NCI-H128 (cell line): ENCODE measurements at regions not wholly inside any gene's neighbourhood (a gene's known extent, or its start where the extent isn't known, plus 50 kb on each side); places are given as distances from the start of the nearest gene placed in this dataset.
"Not testable (repeated sequence)": the region's sequence is repeated elsewhere in the genome, so short reads cannot be mapped to it uniquely, and the experiment has no call there.

Experiments
- DNase-seq: peaks from one replicate; lab custom pipeline; 2025; ENCODE audit not compliant: unreplicated experiment; lab: John Stamatoyannopoulos, UW

DNA sequence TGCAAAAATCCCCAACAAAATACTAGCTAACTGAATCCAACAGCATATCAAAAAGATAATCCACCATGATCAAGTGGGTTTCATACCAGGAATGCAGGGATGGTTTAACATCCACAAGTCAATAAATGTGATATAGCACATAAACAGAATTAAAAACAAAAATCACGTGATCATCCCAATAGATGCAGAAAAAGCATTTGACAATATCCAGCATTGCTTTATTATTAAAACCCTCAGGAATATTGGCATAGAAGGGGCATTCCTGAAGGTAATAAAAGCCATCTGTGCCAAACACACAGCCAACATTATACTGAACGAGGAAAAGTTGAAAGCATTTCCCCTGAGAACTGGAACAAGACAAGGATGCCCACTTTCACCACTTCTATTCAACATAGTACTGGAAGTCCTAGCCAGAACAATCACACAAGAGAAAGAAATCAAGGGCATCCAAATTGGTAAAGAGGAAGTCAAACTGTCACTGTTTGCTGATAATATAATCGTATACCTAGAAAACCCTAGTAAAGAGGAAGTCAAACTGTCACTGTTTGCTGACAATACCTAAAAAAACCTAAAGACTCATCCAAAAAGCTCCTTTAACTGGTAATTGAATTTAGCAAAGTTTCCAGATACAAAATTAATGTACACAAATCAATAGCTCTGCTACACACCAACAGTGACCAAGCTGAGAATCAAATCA is 109.8 kb downstream of the RNASET2 start:
- DNase-seq, result not testable (repeated sequence)

DNA sequence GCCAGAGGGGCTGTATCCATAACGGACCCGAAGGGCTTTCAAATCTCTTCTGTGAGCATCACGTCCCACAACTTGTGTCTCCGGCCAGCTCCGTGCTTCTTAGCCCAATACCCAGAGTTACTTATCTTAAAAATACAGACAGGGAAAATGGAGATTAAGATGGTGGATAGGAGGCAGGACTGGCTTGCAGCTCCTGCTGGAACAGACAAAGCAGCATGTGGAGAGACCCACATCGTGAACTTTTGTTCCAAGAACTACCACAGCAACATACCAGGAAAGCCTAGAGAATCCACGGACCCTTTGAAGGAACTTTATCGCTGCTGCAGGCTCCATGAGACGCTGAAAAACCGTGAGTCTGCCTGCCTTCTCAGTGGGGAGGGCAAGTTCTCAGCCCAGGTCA is 113.7 kb downstream of the RNASET2 start:
- DNase-seq, result no peak

DNA sequence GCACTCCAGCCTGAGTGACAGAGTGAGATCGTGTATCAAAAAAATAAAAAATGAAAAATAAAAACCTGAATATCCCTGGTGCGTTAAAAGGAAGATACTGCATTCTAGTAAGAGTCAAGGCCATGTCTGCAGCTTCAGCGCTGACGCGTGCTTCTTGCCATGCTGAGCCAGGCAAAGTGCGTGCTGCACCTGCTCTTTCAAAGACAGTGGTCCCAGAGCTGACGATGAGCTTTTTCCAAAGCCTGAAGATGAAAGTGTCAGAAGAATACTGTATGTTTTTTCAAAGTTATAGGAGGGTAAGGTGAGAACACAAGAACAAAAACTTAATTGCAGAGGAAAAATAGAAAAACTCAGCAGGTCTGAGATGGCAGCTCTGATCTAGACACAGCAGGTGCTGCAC is 115.1 kb downstream of the RNASET2 start:
- no peak for DNase-seq

DNA sequence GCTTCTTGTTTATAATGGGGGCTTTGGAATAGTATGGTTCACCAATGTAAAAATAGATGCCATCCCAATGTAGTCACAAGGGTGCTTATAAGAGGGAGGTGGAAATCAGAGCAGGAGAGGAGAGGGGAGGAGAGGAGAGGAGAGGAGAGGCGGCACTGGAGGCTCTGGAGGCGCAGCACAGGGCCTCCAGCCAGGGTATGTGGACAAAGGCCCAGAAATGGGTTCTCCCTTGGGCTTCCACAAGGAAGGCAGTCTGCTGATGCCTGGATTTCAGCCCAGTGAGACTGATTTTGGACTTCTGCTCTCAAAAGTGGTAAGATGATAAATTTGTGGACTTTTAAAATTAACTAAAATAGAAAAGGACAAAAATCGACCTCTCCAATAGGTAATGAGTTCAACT is 116.8 kb downstream of the RNASET2 start:
- no peak for DNase-seq

DNA sequence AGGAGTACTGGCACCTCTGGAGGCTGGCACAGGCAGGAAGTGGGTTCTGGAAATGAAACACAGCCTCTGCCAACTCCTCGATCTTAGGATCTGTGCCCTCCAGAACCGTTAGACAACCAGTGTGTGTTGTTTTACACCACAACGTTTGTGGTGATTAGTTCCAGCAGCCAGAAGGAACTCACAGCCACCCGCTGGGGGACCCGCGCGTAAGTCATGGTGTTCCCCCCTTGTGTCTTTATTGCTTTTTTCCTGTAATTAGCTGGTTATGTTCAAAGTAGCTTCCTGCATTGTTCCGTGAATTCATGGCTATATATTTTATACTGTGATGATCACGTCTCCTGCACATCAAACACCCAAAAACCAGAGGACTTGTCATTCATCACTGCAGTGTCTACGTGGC is 117.4 kb downstream of the RNASET2 start:
- DNase-seq, result no peak

GRCh38 chr6:166836785-166837718 is 119.3 kb downstream of the RNASET2 start:
- no peak for DNase-seq

GRCh38 chr6:166834049-166834448 is 122.3 kb downstream of the RNASET2 start:
- DNase-seq, result no peak

DNA sequence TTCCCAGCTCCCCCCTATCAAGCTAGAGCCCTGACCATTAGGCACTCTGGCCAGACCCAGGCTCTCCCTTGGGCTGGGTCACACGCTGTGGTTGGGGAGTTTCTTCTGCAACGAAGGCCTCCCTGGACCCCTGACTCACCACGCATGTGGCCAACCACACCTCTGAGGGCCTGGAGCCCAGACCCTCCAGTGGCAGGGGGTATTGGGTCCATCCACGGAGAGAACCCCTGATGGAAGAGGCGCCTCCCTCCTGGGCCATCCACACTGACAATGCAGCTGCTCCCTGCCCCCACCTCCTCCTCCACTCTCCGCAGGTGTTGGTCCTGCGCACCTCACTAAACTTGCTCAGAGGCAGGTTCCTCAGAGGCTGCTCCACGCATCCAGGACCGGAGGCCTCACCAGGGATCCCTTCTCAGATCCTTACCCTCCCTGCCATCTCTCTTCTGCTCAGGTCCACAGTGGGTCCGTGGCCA is 125.4 kb downstream of the RNASET2 start:
- no peak for DNase-seq

DNA sequence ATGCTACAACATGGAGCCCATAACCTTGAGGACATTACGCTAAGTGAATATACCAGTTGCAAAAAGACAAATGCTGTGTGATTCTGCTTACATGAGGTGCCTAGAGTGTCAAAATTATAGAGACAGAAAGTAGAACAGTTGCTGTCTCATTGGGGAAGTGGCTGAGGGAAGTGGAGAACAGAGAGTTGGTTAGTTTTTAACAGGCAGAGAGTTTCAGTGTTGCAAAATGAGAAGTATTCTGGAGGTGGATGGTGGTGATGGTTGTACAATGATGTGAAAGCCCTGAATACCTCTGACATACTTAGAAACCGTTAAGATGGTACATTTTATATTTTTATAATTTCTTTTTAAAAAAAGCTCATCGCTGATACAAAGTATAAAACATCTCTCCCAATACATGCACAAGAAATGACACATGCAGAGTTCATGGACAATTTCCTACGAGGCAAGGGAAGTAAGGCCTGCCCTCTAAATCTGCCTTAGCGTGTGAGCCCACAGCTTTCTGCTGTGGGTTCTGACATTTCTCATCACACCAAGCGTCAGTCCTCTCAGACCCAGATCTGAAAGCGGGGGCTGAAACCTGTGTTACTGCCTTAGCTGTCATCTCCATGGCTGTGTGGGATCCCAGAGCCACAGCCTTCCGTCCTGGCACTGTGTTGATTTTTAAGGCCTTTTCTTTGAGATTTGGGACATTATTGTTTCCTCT is 126.0 kb downstream of the RNASET2 start:
- DNase-seq, result no peak

DNA sequence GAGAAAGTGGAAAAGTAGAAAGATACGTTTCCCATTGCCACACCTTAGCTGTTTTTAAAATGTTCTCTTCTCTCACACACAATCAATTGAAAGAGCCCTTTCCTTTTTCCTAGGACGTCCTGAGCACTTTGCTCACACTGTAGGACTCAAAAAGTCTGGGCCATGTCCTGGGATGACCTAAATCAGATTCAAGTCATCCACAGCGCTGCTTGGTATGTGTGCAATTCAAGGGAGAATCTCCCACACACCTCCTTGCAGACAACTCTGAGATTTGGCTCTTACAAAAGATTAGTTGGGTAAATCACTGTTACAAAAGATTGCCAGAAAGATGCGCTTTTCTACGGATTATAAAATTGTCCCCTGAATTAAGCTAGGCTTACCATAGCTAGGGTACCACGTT is 130.1 kb downstream of the RNASET2 start:
- no peak for DNase-seq

DNA sequence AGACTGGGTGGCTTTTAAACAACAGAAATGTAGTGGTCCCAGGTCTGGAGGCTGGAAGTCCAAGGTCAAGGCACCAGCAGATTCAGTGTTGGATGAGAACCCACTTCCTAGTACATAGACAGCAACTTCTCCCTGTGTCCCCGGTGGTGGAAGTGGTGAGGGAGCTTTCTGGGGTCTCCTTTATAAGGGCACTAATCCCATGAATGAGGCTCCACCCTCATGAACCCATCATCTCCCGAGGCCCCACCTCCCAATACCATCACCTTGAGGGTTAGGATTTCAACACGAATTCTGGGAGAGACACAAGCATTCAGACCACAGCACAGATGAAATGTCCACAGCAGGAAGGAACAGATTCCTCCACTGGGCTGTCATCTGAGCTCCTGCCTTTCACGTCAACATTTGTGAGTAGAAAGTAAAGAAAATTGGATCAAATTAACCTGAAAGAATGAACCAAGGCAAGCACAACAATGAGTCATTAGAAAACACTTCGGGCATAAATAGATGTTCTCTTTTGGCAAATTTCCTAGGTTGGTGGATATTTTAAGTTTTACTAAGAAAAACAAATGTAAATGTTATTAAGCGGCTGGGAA is 130.7 kb downstream of the RNASET2 start:
- no peak for DNase-seq

DNA sequence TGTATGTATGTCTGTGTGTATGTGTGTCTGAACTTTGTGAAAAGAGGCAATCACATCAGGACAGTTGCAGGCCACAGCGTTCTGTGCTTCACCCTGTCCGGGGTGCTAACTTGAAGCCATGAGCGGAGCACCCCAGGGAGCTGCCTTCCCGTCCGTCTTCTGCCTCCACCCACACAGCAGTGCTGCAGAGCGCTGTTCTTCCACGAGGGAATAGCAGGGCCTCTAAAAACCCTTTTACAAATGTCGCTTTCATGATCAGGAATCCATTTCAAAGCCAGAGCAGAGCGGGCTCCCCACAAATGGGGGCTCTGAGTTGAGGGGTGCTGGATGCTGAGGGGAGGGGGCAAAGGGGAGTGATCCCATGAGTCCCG is 131.5 kb downstream of the RNASET2 start:
- DNase-seq, result no peak

DNA sequence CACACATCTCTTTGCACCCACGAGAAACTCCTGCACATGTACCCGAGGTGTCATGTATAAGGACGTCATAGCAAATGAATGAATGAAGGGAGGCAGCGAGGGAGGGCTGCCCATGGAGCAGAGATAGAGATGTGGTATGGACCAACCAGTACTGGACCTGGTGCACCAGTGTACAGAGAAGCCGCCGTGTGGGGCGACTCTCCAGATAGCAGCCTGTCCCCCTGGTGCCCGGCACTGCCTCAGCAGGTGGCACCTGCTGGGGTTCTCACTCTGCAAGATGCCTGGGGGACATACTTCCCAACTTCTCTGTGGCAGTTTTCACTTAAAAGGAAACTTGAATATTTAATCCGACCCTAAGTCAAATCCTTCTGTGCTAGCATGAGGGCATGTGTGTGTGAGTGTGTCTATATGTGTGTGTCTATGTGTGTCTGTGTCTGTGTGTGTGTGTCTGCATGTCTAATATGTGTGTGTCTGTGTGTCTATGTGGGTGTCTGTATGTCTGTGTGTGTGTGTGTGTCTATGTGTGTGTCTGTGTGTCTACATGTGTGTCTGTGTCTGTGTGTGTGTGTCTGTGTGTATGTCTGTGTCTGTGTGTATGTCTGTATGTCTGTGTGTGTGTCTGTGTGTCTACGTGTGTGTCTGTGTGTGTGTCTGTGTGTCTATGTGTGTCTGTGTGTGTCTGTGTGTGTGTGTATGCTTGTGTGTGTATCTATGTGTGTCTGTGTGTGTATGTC is 132.0 kb downstream of the RNASET2 start:
- no peak for DNase-seq

- no peak for DNase-seq
Measured at GRCh38 chr6:166822609-166823008, 133.7 kb downstream of the RNASET2 start.

DNA sequence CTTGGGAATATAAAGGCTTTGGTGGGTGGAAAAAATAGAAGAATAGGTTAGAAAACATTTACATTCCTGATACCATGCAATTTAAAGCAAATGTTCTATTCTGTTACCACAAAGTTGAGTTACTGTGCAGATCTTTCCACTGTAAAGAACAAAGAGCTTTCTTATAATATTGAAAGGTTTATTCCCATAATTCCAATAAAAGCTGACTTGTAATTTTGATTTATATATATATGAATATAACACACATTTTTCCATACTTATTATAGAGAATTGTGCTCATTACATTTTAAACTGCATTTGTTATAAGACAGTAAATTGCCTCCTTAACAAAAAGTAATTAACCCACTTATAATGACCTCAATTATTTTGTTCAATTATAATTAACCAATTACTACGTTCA is 135.9 kb downstream of the RNASET2 start:
- no peak for DNase-seq

DNA sequence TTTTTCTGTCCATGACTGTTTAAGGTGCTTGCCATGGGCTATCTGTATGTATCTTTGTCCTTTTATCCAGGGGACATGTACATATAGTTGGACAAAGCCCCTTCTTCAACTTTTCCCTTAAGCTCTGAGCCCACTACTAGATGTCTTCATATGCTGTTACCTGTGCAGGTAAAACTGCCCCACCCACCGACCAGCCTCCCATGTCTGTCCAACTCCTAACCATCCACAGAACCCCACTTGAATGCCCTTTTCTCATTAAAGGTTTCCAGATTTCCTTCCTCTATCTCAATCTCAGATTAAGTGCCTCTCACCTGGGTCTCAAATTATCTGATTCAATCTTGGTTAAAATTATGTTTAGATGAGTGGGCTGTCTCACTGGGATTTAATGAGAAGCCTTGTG is 136.3 kb downstream of the RNASET2 start:
- DNase-seq, result no peak

DNA sequence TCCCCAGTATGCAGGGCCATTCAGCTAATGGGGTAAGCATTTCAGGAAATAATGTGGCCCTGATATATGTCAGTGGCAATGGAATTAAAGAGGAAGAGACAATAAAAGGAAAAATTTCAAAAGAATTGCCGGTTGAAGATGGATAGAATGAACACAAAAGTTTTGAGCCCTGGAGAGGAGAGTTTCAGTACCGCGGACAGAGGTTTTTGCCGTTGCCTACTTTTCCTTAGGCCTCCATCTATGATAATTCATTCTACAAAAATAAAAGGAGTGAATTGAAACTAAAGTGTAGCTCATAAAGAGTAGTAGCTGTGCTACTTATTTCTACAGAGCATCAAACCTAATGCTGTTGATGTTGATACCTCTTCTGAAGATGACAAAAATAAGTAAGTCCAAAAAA is 140.7 kb downstream of the RNASET2 start:
- no peak for DNase-seq

- DNase-seq, result no peak
Measured at GRCh38 chr6:166814390-166814789, 142.0 kb downstream of the RNASET2 start.

DNA sequence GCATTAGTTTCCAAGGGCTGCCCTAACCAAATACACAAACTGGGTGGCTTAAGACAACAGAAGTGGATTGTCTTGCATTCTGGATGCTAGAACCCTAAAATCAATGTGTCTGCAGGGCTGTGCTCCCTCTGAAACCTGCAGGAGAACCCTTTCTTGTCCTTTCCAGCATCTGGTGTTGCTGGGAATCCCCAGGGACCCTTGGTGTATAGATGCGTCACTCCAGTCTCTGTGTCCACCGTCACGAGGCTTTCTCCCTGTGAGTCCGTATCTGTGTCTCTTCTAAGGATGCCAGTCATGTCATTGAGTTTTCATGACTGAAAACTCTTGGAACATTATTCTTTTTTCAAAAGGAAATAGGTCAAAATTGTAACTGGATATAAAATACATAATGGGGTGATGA is 142.9 kb downstream of the RNASET2 start:
- DNase-seq, result no peak

- no peak for DNase-seq
Measured at GRCh38 chr6:166810864-166811263, 145.5 kb downstream of the RNASET2 start.

- DNase-seq, result no peak
Measured at GRCh38 chr6:166809721-166810120, 146.6 kb downstream of the RNASET2 start.
